ENCODE measurements at regions not wholly inside any gene's neighbourhood (a gene's known extent, or its start where the extent isn't known, plus 50 kb on each side); places are given as distances from the start of the nearest gene placed in this dataset.
"Not testable (repeated sequence)": the region's sequence is repeated elsewhere in the genome, so short reads cannot be mapped to it uniquely, and the experiment has no call there.

GRCh38 chr12:124709722-124710687, 142.6 kb upstream of the NCOR2 start:
- ChIA-PET POLR2A (no interaction called here), CTCF (no interaction called here)

GRCh38 chr12:124707316-124707715, 139.9 kb upstream of the NCOR2 start:
- CTCF ChIA-PET: no interaction called here
- POLR2A ChIA-PET: no interaction called here

GRCh38 chr12:124706363-124706762, 139.0 kb upstream of the NCOR2 start:
- ChIA-PET CTCF (no interaction called here), POLR2A (no interaction called here)

GRCh38 chr12:124705545-124706138, 138.2 kb upstream of the NCOR2 start:
- ChIA-PET CTCF (interaction anchor here (0.6 kb wide), 1 partner anchor 18 kb away, joined by 3 read pairs; no protein-coding TSS in a partner anchor), POLR2A (no interaction called here)

- ChIA-PET POLR2A (no interaction called here), CTCF (no interaction called here)
Observed at GRCh38 chr12:124704619-124705018, 137.2 kb upstream of the NCOR2 start.

GRCh38 chr12:124703856-124704255, 136.4 kb upstream of the NCOR2 start:
- CTCF ChIA-PET: no interaction called here
- POLR2A ChIA-PET: no interaction called here

GRCh38 chr12:124702736-124703135, 135.3 kb upstream of the NCOR2 start:
- ChIA-PET POLR2A (interaction anchor here (0.5 kb wide), 1 partner anchor 55 kb away, joined by 5 read pairs; no protein-coding TSS in a partner anchor), CTCF (interaction anchor here (1.4 kb wide), 1 partner anchor 10 kb away, joined by 4 read pairs; no protein-coding TSS in a partner anchor)

- ChIA-PET CTCF (interaction anchor here (1.4 kb wide), 1 partner anchor 11 kb away, joined by 4 read pairs; no protein-coding TSS in a partner anchor), POLR2A (no interaction called here)
Observed at GRCh38 chr12:124700810-124701592, 133.6 kb upstream of the NCOR2 start.

GRCh38 chr12:124699909-124700308, 132.5 kb upstream of the NCOR2 start:
- ChIA-PET POLR2A (no interaction called here), CTCF (no interaction called here)

- ChIA-PET CTCF (no interaction called here), POLR2A (no interaction called here)
Observed at GRCh38 chr12:124698998-124699305, 131.5 kb upstream of the NCOR2 start.

- CTCF ChIA-PET: no interaction called here
- POLR2A ChIA-PET: no interaction called here
Observed at GRCh38 chr12:124698211-124698997, 131.0 kb upstream of the NCOR2 start.

- POLR2A ChIA-PET, CTCF ChIA-PET: not testable (repeated sequence)
Observed at GRCh38 chr12:124697722-124698121, 130.3 kb upstream of the NCOR2 start.

- POLR2A ChIA-PET: no interaction called here
Observed at GRCh38 chr12:124696693-124697476, 129.5 kb upstream of the NCOR2 start.

GRCh38 chr12:124695861-124696260, 128.4 kb upstream of the NCOR2 start:
- CTCF ChIA-PET: interaction anchor here (0.7 kb wide), 1 partner anchor 8 kb away, joined by 4 read pairs; no protein-coding TSS in a partner anchor
- POLR2A ChIA-PET: no interaction called here

More at GRCh38 chr12:124696693-124697476, 129.5 kb upstream of the NCOR2 start:
- CTCF ChIA-PET: interaction anchor here (0.7 kb wide), 1 partner anchor 9 kb away, joined by 4 read pairs; no protein-coding TSS in a partner anchor

- POLR2A ChIA-PET: no interaction called here
- CTCF ChIA-PET: no interaction called here
Observed at GRCh38 chr12:124694846-124695497, 127.6 kb upstream of the NCOR2 start.

GRCh38 chr12:124694250-124694649, 126.8 kb upstream of the NCOR2 start:
- CTCF ChIA-PET: no interaction called here
- POLR2A ChIA-PET: no interaction called here

- CTCF ChIA-PET: no interaction called here
- POLR2A ChIA-PET: no interaction called here
Observed at GRCh38 chr12:124693111-124693723, 125.8 kb upstream of the NCOR2 start.

- ChIA-PET POLR2A (no interaction called here), CTCF (no interaction called here)
Observed at GRCh38 chr12:124692443-124692842, 125.0 kb upstream of the NCOR2 start.
